Activated B cell treated with CpG ODN at 0.5 μM for 24 hours (primary cell): ENCODE measurements at regions not wholly inside any gene's neighbourhood (a gene's known extent, or its start where the extent isn't known, plus 50 kb on each side); places are given as distances from the start of the nearest gene placed in this dataset.

Source experiments
- ATAC-seq: fragments of 200-7000 bp; cut with Tn5 transposase; one replicate; pipeline ENCODE4 v1.10.0; 2021; ENCODE audit warnings: low read depth, mild to moderate bottlenecking, moderate library complexity
- CTCF ChIA-PET: fragments of 350-600 bp; sonication (Branson Sonifier 250); formaldehyde crosslinking; loops from one replicate; lab custom pipeline; 2021; ENCODE audit warnings: antibody characterized with exemption; lab: Charles Lee
- POLR2A ChIA-PET: fragments of 350-600 bp; sonication (Branson Sonifier 250); formaldehyde crosslinking; loops from one replicate; lab custom pipeline; 2021; ENCODE audit warnings: antibody characterized with exemption; lab: Charles Lee
- DNase-seq: peaks from one replicate; pipeline ENCODE4 v3.0.0; 2022
- H3K27ac Mint-ChIP-seq: one replicate; pipeline ENCODE4 v1.8.0; 2020; ENCODE audit warnings: mixed read lengths
- H3K27me3 Mint-ChIP-seq: one replicate; pipeline ENCODE4 v1.8.0; 2021; ENCODE audit warnings: mixed read lengths
- H3K36me3 Mint-ChIP-seq: one replicate; pipeline ENCODE4 v1.8.0; 2021; ENCODE audit warnings: low read depth, mixed read lengths
- H3K4me1 Mint-ChIP-seq: one replicate; pipeline ENCODE4 v1.8.0; 2021; ENCODE audit warnings: mixed read lengths
- H3K4me3 Mint-ChIP-seq: one replicate; pipeline ENCODE4 v1.8.0; 2020; ENCODE audit warnings: mild to moderate bottlenecking, mixed read lengths
- H3K9me3 Mint-ChIP-seq: one replicate; pipeline ENCODE4 v1.8.0; 2020; ENCODE audit warnings: mixed read lengths
- CTCF ChIP-seq: fragments of 200-600 bp; IDR thresholded peaks from one replicate; pipeline ENCODE4 v1.8.0; 2022; ENCODE audit warnings: antibody characterized with exemption, mild to moderate bottlenecking
- intact Hi-C: fragments of 100-400 bp; cut with micrococcal nuclease; formaldehyde crosslinking; loops from one replicate; pipeline ENCODE4 v1.15.1; 2024

- Mint-ChIP-seq H3K4me3 (no peak overlapping the region), H3K9me3 (peaks cover 6% of the 10 kb centered on the region), H3K27ac (no peak overlapping the region), H3K36me3 (peaks cover 12% of the 10 kb centered on the region), H3K27me3 (peaks cover 33% of the 10 kb centered on the region), H3K4me1 (peaks cover 6% of the 10 kb centered on the region)
- intact Hi-C loops: no loop called here
- CTCF ChIA-PET: interaction anchor here (0.7 kb wide), 1 partner anchor 144 kb away, joined by 3 read pairs; no protein-coding TSS in a partner anchor
- POLR2A ChIA-PET: no interaction called here
- no peak for ATAC-seq
- no peak for TF ChIP-seq CTCF
- no peak for DNase-seq
These were observed 65.1 kb upstream of the RASD2 start for GRCh38 chr22:35475545-35475944.

- TF ChIP-seq CTCF: no peak
- ChIA-PET POLR2A (no interaction called here), CTCF (interaction anchor here (0.7 kb wide), 1 partner anchor 144 kb away, joined by 3 read pairs; no protein-coding TSS in a partner anchor)
- intact Hi-C loops: no loop called here
- no peak for ATAC-seq
- no peak for DNase-seq
- H3K9me3 Mint-ChIP-seq: no peaks in the 10 kb centered on the region
- no peak overlapping the region for H3K4me3 Mint-ChIP-seq
- peaks cover 40% of the 10 kb centered on the region for H3K27me3 Mint-ChIP-seq
- H3K36me3 Mint-ChIP-seq: peaks cover 5% of the 10 kb centered on the region
- H3K4me1 Mint-ChIP-seq: peaks cover 13% of the 10 kb centered on the region
- H3K27ac Mint-ChIP-seq: no peak overlapping the region
These were observed 64.3 kb upstream of the RASD2 start for GRCh38 chr22:35476341-35476740.

- Mint-ChIP-seq H3K27me3 (peaks cover 48% of the 10 kb centered on the region), H3K36me3 (no peaks in the 10 kb centered on the region)
- intact Hi-C loops: no loop called here
These were observed 62.6 kb upstream of the RASD2 start for GRCh38 chr22:35477911-35478582.

GRCh38 chr22:35478633-35479107 is 62.0 kb upstream of the RASD2 start:
- POLR2A ChIA-PET: interaction anchor here (0.6 kb wide), 1 partner anchor 491 kb away, joined by 3 read pairs; no protein-coding TSS in a partner anchor
- H3K4me3 Mint-ChIP-seq: no peak overlapping the region
- CTCF ChIA-PET: no interaction called here

More at GRCh38 chr22:35477911-35478582, 62.6 kb upstream of the RASD2 start:
- ATAC-seq (no peak), DNase-seq (no peak)
- Mint-ChIP-seq H3K4me1 (peaks cover 13% of the 10 kb centered on the region), H3K27ac (no peak overlapping the region), H3K9me3 (no peaks in the 10 kb centered on the region), H3K4me3 (no peak overlapping the region)
- POLR2A ChIA-PET: no interaction called here
- CTCF ChIA-PET: no interaction called here
- TF ChIP-seq CTCF: no peak

More at GRCh38 chr22:35478633-35479107, 62.0 kb upstream of the RASD2 start:
- H3K27me3 Mint-ChIP-seq: peaks cover 48% of the 10 kb centered on the region
- intact Hi-C loops: no loop called here
- DNase-seq (no peak), ATAC-seq (no peak)
- peaks cover 13% of the 10 kb centered on the region for H3K4me1 Mint-ChIP-seq
- no peaks in the 10 kb centered on the region for H3K36me3 Mint-ChIP-seq
- TF ChIP-seq CTCF: no peak
- H3K27ac Mint-ChIP-seq: no peak overlapping the region
- no peaks in the 10 kb centered on the region for H3K9me3 Mint-ChIP-seq
